ENCODE measurements at regions not wholly inside any gene's neighbourhood (a gene's known extent, or its start where the extent isn't known, plus 50 kb on each side); places are given as distances from the start of the nearest gene placed in this dataset.
"Not testable (repeated sequence)": the region's sequence is repeated elsewhere in the genome, so short reads cannot be mapped to it uniquely, and the experiment has no call there.

DNA sequence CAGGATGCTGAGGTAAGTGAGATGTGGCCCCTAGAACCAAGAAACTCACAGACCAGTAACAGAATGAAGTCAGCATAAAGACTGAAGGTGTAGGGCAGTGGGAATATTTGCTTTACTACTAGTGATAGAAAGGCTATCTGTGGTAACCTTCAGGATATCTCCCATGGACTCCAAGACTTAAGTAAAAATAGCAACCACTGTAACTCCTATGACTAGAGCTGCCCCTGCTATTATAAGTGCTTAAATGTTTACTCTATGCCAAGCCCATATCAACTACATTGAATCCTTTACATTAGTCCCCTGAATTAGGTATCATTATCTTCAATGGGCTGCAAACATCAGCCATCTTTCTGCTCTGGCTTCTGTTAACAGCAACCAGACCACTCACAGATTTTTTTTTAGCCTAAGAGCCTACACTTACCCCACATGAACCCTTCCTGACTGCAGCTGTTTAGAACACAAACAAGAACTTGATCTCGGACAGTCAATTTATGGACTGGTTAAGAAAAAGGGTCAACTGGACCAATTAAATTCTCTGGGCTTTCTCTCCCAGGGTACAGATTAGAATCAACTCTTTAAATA is 335.1 kb upstream of the API5 start:
- Histone ChIP-seq H3K27ac (no peak overlapping the region), H3K4me3 (no peak overlapping the region), H3K4me1 (no peaks in the 10 kb centered on the region), H3K9me3 (no peaks in the 10 kb centered on the region), H3K36me3 (no peaks in the 10 kb centered on the region), H3K27me3 (no peaks in the 10 kb centered on the region)
- WGBS, 2 donors (ENCODE audit: low coverage in 1 of 2), result 43 to 80% methylated on average over 1 of the region's 1 CpG
- ATAC-seq, result no peak
- TF ChIP-seq POLR2AphosphoS5 (IDR thresholded peaks at IDR 0.05) (no peak), POLR2A (IDR thresholded peaks at IDR 0.05) (no peak), EP300 (IDR thresholded peaks at IDR 0.05) (no peak)
- TF ChIP-seq, protein P1, sequence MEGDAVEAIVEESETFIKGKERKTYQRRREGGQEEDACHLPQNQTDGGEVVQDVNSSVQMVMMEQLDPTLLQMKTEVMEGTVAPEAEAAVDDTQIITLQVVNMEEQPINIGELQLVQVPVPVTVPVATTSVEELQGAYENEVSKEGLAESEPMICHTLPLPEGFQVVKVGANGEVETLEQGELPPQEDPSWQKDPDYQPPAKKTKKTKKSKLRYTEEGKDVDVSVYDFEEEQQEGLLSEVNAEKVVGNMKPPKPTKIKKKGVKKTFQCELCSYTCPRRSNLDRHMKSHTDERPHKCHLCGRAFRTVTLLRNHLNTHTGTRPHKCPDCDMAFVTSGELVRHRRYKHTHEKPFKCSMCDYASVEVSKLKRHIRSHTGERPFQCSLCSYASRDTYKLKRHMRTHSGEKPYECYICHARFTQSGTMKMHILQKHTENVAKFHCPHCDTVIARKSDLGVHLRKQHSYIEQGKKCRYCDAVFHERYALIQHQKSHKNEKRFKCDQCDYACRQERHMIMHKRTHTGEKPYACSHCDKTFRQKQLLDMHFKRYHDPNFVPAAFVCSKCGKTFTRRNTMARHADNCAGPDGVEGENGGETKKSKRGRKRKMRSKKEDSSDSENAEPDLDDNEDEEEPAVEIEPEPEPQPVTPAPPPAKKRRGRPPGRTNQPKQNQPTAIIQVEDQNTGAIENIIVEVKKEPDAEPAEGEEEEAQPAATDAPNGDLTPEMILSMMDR (IDR thresholded peaks at IDR 0.05), result no peak

DNA sequence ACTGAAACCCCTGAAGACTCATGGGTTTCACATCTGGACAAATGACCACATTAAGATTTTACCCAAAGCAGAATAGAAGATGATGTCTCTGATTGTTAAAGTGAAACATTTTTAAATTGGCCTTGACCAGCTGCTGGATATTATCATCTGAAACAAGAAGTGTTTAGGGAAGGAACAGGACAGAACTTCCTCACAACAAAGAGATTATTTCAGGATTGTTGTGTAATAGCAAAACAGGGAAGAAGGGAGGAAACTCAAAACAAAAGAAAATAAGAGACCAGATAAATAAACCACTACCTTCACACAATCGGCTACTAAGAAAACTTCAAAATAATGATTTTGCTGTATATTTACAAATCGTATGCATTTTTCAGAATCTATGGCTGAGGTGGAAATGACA is 319.2 kb upstream of the API5 start:
- Histone ChIP-seq H3K4me1 (no peaks in the 10 kb centered on the region), H3K4me3 (no peak overlapping the region), H3K27ac (no peak overlapping the region), H3K9me3 (no peaks in the 10 kb centered on the region), H3K36me3 (no peaks in the 10 kb centered on the region), H3K27me3 (no peaks in the 10 kb centered on the region)
- TF ChIP-seq POLR2A (IDR thresholded peaks at IDR 0.05), result no peak
- no peak for ATAC-seq
- 41 to 71% methylated on average over 2 of the region's 2 CpGs for WGBS, 2 donors (ENCODE audit: low coverage in 1 of 2)

DNA sequence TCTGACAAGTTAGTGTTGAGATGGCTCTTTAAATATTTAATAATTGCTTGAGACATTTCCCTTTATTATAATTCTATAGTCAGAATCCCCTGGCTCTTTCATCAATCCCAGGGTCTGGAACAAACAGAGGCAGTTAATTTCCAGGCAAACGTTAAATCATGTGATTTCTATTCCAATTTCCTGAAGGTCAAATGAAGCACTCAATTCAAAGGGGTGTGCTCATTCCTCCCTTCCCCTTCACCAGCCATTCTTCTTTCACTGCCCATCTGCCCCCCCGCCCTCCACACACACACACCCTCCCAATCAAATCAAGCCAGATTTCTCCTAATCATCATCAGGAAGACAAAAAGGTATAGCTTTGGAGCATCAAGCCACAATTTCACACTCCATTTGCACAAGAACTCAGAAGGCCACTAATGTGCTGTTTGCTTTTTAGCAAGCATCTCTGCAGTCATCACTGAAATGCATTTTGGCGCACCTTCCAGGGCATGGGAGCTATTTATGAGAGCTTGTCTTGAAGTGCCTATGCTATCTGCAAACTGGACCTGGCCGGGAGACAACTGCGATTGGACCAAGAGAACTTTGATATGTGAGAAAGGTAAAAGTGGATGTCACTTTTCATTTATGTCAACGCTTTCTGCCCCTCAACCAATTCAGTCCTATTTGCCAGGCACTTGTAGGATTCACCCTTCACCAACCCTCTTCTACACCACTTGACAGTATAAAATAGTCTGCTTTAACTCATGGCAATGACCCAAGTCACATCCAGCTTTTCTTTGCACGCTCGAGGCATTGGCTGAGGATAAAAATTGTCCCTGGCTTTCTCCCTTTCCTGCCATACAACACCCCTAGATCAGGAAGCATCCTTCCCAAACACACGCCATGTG is 315.1 kb upstream of the API5 start:
- no peak overlapping the region for H3K27ac ChIP-seq
- 64 to 71% methylated on average over 5 to 8 of the region's 9 CpGs for WGBS, 2 donors (ENCODE audit: low coverage in 1 of 2)
- no peaks in the 10 kb centered on the region for H3K9me3 ChIP-seq
- H3K4me1 ChIP-seq, result no peaks in the 10 kb centered on the region
- no peaks in the 10 kb centered on the region for H3K27me3 ChIP-seq
- ATAC-seq, result no peak
- TF ChIP-seq POLR2A (IDR thresholded peaks at IDR 0.05) (no peak), EP300 (IDR thresholded peaks at IDR 0.05) (no peak), POLR2AphosphoS5 (IDR thresholded peaks at IDR 0.05) (no peak)
- TF ChIP-seq, protein P1 (IDR thresholded peaks at IDR 0.05), result no peak
- no peak overlapping the region for H3K4me3 ChIP-seq
- no peaks in the 10 kb centered on the region for H3K36me3 ChIP-seq

DNA sequence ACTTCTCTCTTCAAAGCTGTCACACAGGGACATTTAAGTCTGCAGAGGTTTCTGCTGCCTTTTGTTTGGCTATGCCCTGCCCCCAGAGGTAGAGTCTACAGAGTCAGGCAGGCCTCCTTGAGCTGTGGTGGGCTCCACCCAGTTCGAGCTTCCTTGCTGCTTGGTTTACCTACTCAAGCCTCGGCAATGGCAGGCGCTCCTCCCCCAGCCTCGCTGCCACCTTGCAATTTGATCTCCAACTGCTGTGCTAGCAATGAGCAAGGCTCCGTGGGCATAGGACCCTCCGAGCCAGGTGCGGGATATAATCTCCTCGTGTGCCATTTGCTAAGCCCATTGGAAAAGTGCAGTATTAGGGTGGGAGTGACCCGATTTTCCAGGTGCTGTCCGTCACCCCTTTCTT is 306.9 kb upstream of the API5 start:
- not testable (repeated sequence) for H3K27ac ChIP-seq, ATAC-seq, H3K4me1 ChIP-seq, H3K27me3 ChIP-seq, H3K4me3 ChIP-seq, H3K9me3 ChIP-seq, H3K36me3 ChIP-seq
- WGBS, 2 donors (ENCODE audit: low coverage in 1 of 2), result 40% methylated on average over 1 of the region's 10 CpGs; no CpG with 5 or more reads in 1 of the 2 donors

DNA sequence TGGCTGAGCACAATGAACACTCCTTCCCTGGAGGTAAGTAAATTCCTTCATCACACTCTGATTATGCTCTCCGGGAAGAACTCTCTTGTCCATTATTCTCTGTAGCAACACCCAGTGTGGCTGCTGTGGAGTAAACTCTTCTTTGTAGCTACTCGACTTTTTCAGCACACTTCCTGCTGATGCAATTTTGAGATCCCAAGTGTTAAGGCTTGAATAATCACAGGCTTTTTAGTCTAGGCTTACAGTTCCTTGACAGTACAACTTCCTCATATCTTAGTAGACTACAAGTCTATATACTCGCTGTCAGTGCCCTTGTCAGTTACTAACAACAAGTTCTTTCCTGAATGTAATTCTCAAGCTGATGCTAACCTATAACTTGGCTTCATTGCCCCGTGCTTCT is 301.8 kb upstream of the API5 start:
- TF ChIP-seq POLR2AphosphoS5 (IDR thresholded peaks at IDR 0.05) (no peak), POLR2A (IDR thresholded peaks at IDR 0.05) (no peak), EP300 (IDR thresholded peaks at IDR 0.05) (no peak)
- TF ChIP-seq, protein P1 (IDR thresholded peaks at IDR 0.05), result no peak
- 37 to 60% methylated on average over 2 to 4 of the region's 4 CpGs for WGBS, 2 donors (ENCODE audit: low coverage in 1 of 2)

DNA sequence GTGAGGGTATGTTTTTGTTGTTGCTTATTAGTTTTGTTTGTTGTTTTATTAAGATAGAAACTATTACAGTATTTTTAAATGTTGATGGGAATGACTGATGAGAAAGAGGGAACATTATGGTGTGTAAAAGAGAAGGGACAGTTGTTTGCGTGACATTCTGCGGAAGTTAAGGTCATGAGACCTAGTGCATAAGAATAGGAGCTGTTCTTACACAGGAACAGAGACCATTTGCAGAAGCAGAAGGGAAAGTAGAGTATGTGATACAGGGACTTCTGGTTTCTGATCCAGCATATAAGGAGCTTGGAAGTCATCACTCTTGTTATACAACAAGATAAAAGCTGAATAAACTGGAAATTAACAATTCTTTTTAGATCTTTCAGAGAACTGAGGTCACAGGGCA is 299.2 kb upstream of the API5 start:
- Histone ChIP-seq H3K27ac (no peak overlapping the region), H3K36me3 (no peaks in the 10 kb centered on the region), H3K27me3 (no peaks in the 10 kb centered on the region), H3K4me1 (no peaks in the 10 kb centered on the region), H3K9me3 (peaks cover 0 to 9% (median 0%) of the 10 kb centered on the region in 3 donors), H3K4me3 (no peak overlapping the region)
- no peak for ATAC-seq
- WGBS, 2 donors (ENCODE audit: low coverage in 1 of 2), result 57 to 61% methylated on average over 1 to 2 of the region's 2 CpGs
- TF ChIP-seq, protein P1 (IDR thresholded peaks at IDR 0.05), result no peak
- TF ChIP-seq POLR2A (IDR thresholded peaks at IDR 0.05) (no peak), POLR2AphosphoS5 (IDR thresholded peaks at IDR 0.05) (no peak), EP300 (IDR thresholded peaks at IDR 0.05) (no peak)

More for the DNA sequence above, 301.8 kb upstream of the API5 start:
- no peaks in the 10 kb centered on the region for H3K36me3 ChIP-seq
- peaks cover 0 to 11% (median 0%) of the 10 kb centered on the region in 3 donors for H3K9me3 ChIP-seq
- H3K27me3 ChIP-seq, result no peaks in the 10 kb centered on the region
- no peak overlapping the region for H3K4me3 ChIP-seq
- no peaks in the 10 kb centered on the region for H3K4me1 ChIP-seq
- ATAC-seq, result no peak
- no peak overlapping the region for H3K27ac ChIP-seq

Data from gastroesophageal sphincter (tissue), 4 donors.